GM19238 (cell line): ENCODE measurements at regions not wholly inside any gene's neighbourhood (a gene's known extent, or its start where the extent isn't known, plus 50 kb on each side); places are given as distances from the start of the nearest gene placed in this dataset.
"Not testable (repeated sequence)": the region's sequence is repeated elsewhere in the genome, so short reads cannot be mapped to it uniquely, and the experiment has no call there.

Experiments
- DNase-seq: peaks from one replicate; pipeline ENCODE4 v3.0.0; 2011; ENCODE audit warnings: low spot score; ENCODE audit not compliant: insufficient read length

DNA sequence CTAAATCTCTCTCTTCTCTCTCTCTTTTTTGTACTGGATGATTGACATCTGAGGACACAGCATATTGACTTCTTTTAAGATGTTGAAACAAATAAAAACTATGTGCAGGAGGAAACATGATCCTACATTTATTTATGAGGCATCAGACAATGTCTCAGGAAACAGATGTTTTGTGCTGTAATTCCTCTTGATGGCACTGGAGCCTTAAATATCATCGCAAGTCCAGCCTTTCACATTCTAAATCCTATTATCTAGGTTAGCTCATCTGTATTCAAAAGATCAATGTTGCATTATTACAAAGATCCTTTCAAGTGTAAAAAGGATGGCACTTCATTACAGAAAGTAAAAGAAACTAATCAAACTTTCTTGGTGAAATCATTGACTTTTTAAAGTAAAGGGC, 63.9 kb downstream of the MAT2B start:
- no peak for DNase-seq

DNA sequence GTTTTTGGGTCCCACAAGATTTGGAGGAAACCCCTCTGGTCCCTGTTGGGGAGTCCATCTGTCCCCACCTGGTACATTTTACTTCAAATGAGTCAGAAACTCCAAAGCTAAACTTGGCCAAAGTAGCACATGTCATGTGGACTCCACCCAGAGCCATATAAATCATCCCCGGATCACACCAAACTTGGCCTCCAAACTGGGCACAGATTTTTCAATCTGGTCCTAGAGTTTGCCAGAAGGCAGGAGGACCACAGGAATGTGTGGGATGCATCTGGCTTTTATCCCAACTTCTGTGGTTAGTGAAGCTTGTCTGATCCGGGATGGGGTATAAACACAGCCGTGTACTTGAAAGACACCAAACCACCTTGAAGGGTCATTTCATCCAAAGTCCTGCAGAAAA, 66.3 kb downstream of the MAT2B start:
- no peak for DNase-seq

- no peak for DNase-seq
These were observed 69.3 kb downstream of the MAT2B start for GRCh38 chr5:163574472-163575440.

DNA sequence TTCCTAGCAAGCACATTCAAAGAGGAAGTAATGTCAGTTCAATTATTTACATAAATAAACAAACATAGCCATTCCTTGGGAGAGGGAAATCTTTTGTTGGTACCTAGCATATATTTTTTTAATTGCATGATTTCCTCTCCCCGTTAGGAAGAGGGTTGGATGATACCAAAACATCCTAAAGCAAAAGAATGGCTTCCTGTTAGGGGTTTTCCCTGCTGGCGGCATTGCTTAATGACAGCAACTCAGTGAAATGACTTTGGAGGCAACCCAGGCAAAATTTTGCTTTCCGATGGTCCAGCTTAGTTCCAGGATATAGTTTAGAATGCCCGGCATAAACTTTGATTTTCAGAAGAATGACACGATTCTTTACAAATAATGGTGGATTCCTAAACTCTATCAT, 73.2 kb downstream of the MAT2B start:
- no peak for DNase-seq

GRCh38 chr5:163579729-163580128, 74.3 kb downstream of the MAT2B start:
- DNase-seq = no peak

- no peak for DNase-seq
These were observed 75.1 kb downstream of the MAT2B start for GRCh38 chr5:163580516-163580915.

DNA sequence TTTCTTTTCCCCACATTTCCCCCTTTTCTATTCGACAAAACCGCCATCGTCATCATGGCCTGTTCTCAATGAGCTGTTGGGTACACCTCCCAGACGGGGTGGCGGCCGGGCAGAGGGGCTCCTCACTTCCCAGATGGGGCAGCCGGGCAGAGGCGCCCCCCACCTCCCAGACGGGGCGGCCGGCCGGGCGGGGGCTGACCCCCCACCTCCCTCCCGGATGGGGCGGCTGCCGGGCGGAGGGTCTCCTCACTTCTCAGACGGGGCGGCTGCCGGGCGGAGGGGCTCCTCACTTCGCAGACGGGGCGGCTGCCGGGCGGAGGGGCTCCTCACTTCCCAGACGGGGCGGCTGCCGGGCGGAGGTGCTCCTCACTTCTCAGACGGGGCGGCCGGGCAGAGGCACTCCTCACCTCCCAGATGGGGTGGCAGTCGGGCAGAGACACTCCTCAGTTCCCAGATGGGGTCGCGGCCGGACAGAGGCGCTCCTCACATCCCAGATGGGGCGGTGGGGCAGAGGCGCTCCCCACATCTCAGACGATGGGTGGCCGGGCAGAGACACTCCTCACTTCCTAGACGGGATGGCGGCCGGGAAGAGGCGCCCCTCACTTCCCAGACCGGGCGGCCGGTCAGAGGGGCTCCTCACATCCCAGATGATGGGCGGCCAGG, 78.2 kb downstream of the MAT2B start:
- DNase-seq = not testable (repeated sequence)

DNA sequence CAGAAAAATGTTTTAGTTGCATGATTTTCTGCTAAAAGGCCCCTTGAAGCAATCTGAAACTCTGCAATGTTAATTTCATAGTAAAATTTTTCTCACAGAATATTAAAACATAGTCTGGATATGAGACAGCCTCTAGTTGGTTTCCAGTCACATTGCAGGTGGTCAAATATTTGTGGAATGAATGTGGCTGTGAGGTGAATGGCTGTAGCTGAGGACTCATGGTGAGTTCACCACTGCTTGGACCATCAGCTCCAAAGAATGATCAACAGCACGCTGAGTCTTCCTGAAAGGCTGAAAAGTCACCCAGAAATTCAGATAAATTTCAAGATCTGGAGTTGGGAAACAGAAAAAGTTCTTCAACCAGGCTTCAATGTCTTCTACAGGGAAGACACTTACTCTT, 79.8 kb downstream of the MAT2B start:
- DNase-seq = no peak

DNA sequence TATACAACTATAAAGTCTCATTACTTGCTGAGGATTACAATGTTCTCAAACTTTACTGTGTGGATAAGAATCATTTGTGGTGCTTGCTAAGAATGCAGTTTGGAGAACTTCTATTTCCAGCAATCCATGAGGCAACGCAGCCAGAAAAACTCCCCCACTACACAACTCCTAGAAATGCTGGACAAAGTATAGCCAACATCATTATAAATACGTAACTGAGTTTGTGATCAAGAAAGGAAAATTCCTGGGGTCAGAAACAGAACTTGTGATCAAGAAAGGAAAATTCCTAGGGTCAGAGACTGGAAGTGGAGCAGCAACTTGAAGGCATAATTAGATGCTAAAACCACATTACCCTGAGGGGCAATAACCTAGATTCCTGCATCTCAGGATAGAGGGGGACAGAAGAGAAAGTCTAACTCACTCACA, 81.1 kb downstream of the MAT2B start:
- no peak for DNase-seq

- no peak for DNase-seq
These were observed 89.5 kb downstream of the MAT2B start for GRCh38 chr5:163594951-163595350.

- DNase-seq = no peak
These were observed 90.7 kb downstream of the MAT2B start for GRCh38 chr5:163595932-163596607.

DNA sequence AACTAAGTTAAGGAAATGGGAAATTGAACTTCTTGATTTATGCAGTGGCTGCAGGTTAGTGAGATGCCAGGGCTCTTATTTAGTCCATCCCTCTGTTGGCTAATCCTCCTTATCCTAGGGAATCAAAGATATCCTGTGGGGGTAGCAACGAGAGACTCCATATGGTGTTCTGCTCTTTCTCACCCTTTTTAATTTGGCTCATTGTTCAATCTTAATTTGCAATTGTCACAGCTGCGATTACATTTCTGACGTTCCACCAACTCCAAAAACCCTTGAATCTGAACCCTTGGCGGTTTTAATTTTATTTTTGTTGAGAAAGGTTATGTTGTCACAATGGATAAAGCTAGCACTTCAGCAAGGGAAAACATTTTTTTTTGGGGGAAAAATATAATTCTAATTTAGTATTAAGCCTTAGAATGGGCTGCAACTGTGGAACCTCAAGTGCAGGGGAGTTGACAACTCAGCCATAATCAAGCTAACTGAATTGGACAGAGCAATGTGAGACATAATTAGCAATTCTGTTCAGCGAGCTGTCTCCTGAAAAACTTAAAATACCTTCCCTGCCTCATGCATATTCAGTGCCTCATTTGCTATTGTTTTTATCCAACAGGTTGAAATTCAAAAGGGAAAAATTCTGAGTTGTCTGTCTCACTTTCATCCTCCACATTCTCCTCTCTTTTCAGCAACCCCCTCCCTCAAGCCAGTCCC, 91.3 kb downstream of the MAT2B start:
- DNase-seq = no peak

DNA sequence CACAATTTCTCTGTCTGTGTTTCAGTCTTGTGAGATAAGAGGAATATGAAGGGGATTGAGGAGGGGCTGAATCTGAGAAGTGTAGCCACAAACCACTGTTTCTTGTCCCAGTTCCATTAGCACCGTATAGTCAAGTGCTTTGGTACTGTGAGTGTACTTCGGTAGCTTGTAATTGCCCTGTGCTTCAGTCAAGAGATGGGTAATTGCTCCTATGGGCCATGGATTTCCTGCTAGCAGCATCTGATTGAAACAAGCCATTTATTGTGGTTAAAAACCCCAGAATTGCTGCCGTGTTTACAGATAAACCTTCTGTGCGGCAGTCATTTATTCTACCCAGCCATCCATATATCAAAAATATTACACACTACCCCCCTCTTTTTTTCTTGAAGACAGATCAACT, 98.6 kb downstream of the MAT2B start:
- DNase-seq = no peak

DNA sequence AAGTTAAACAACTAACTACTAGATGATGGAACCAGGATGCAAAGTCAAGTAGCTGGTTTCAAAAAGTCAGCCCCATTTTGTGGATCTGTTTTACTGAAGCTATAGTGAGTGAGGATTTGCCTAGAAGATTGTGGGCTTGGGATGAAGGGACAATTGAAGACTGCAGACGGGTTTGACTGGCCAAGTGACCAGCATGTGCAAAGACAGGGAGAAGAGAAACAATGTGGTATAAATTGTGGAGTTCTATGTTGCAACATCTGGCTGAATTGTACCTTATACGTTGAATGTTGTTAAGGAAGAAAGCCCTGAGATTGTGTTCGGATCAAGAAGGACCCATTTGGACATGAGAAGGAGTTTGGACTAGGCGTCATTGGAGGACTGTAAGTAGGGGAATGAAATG, 101.8 kb downstream of the MAT2B start:
- no peak for DNase-seq

DNA sequence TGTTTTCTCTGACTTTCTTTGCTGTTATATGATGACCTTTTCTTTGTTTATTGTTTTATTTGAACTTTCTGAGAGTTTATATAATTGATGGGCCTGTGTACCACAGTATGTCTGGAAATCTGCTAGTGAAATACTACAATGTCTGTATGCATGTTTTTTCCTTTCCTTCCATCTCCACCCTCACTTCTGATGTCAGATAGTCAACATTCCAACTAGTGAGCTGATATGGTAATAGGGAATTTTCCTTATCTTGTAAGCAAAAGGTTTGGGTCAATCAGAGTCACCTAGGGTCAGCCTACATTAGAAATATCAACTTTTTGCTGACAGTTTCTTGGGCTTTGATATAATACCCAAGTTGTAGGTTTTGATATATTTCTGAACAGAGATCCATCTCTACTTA, 103.2 kb downstream of the MAT2B start:
- no peak for DNase-seq

- DNase-seq = no peak
These were observed 104.5 kb downstream of the MAT2B start for GRCh38 chr5:163609910-163610309.

DNA sequence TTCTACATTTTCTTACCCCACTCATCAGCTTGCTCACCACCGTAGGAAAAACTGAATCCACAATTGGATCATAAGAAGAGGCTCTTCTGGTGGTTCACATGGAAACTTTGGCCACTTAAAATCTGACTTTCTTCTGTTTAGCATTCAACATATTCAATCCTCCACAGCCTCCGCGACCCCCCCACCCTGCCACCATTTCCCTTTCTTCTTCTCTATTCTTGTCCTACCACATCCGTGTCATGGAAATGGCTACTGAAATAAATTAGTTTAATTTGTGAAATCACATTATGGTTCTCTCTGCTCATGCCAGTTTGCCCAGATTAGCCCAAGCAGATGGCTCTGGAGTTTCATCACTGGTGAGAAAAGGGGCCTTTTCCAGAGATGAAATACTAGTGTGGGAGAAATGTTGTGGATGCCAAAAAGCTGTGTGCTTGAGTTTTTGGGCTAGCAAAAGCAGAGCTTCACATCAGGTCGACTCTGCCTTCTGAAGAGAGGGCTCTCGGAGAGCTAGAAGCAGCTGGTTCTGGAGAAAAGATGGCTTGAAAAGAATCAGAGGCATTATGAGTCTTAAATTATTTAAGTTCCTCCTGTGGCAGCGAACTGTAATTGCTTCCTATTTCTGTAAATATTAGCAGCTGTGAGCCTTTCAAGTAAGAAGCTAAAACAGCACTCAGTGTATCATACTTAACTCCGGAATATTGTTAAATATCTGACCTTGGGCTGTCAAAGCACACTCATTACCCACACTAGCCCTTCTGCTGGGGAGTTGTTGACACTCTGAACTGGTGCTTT, 107.1 kb downstream of the MAT2B start:
- no peak for DNase-seq

DNA sequence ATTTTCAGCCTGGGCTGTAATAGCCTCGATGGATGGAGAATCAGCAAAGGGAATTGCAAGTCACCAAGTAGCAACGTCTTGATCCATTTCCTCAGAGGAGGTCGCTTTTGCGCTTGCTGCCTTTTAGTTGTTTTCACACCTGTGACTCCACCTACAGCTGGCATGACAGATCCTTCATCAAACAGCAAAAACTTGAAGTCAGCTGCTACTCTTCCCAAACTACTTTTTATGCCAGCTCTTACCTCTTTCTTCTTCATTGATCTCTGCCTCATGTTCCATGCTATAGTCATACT, 107.7 kb downstream of the MAT2B start:
- DNase-seq = no peak

- DNase-seq = no peak
These were observed 109.4 kb downstream of the MAT2B start for GRCh38 chr5:163614787-163615186.

DNA sequence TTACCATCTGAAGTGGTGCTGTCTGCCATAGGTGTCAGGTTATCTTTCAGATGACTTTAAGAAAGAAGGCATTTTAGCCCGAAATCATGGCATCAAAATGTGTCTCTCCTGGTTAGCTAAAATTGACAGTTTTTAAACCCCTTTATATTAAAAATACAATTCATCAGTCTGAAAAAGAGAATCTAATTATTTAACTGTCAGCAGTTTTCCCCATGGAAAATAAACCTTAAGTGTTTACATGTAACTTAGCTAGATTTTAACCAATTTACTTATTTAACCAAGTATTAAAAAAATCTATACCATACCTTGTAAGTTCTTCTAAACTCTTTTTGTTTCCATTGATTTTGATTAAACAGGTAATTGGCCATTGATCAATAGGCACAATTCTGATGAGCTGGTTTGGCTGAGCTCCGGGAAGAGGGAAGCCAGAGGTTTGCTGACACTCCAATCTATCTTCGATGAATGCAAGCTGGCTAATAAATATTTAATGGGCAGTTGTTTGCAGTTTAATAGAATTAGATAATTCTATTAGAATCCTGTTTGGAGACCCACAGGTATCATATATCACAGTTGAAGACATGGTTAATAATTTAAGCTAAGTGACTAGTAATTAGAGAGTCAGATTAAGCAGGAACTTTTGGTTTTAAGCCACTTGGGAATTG, 114.0 kb downstream of the MAT2B start:
- DNase-seq = no peak
